Chondrocyte (in vitro differentiated cells): ENCODE measurements at regions not wholly inside any gene's neighbourhood (a gene's known extent, or its start where the extent isn't known, plus 50 kb on each side); places are given as distances from the start of the nearest gene placed in this dataset.

ENCODE experiments used
- DNase-seq: peaks from one replicate; pipeline ENCODE4 v3.0.0; 2021; ENCODE audit warnings: mixed read lengths, low spot score
- H3K27ac Mint-ChIP-seq: one replicate; pipeline ENCODE4 v1.8.0; 2021; ENCODE audit warnings: mild to moderate bottlenecking, moderate library complexity, mixed read lengths; ENCODE audit not compliant: unreplicated experiment
- H3K27me3 Mint-ChIP-seq: 2 replicates; pipeline ENCODE4 v1.8.0; 2021; ENCODE audit warnings: low read depth, mixed read lengths
- H3K36me3 Mint-ChIP-seq: 2 replicates; pipeline ENCODE4 v1.8.0; 2021; ENCODE audit warnings: low read depth, mixed read lengths
- H3K4me1 Mint-ChIP-seq: 2 replicates; pipeline ENCODE4 v1.8.0; 2021; ENCODE audit warnings: low read depth, mild to moderate bottlenecking, mixed read lengths
- H3K4me3 Mint-ChIP-seq: one replicate; pipeline ENCODE4 v1.8.0; 2021; ENCODE audit warnings: mild to moderate bottlenecking, moderate library complexity, mixed read lengths; ENCODE audit not compliant: unreplicated experiment
- H3K9me3 Mint-ChIP-seq: 2 replicates; pipeline ENCODE4 v1.8.0; 2021; ENCODE audit warnings: low read depth, mixed read lengths
- TF ChIP-seq, protein P1 (sequence below): fragments of 200-600 bp; sonication (generic); IDR thresholded peaks from 2 replicates; pipeline ENCODE4 v1.5.0; 2021; ENCODE audit warnings: antibody characterized with exemption, mild to moderate bottlenecking, moderate library complexity

DNA sequence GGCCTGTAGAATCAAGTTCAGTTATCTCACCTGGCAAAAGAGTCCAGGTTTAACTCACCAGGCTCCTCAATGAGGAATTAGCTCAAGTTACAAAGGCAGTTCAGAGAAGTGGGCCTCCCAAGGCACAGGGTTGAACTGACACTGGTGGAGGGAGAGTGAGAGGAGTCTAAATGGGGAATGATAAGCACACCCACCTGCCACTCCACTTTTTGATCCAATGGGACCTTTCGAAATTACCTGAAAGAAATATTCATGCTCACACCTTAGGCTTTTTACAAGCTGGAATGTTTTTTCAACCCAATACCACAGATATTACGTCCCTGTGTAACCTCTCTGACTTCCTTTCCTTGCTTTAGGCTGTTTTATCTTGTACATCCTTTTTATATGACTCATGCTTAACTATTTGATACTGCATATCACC, 642.7 kb upstream of the TENM4 start:
- no peaks in the 10 kb centered on the region for H3K9me3 Mint-ChIP-seq
- peaks cover 12% of the 10 kb centered on the region for H3K27me3 Mint-ChIP-seq
- no peaks in the 10 kb centered on the region for H3K36me3 Mint-ChIP-seq
- no peak overlapping the region for H3K4me3 Mint-ChIP-seq
- H3K27ac Mint-ChIP-seq, result no peak overlapping the region
- no peak for DNase-seq
- TF ChIP-seq, protein P1, sequence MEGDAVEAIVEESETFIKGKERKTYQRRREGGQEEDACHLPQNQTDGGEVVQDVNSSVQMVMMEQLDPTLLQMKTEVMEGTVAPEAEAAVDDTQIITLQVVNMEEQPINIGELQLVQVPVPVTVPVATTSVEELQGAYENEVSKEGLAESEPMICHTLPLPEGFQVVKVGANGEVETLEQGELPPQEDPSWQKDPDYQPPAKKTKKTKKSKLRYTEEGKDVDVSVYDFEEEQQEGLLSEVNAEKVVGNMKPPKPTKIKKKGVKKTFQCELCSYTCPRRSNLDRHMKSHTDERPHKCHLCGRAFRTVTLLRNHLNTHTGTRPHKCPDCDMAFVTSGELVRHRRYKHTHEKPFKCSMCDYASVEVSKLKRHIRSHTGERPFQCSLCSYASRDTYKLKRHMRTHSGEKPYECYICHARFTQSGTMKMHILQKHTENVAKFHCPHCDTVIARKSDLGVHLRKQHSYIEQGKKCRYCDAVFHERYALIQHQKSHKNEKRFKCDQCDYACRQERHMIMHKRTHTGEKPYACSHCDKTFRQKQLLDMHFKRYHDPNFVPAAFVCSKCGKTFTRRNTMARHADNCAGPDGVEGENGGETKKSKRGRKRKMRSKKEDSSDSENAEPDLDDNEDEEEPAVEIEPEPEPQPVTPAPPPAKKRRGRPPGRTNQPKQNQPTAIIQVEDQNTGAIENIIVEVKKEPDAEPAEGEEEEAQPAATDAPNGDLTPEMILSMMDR, result no peak
- H3K4me1 Mint-ChIP-seq, result no peaks in the 10 kb centered on the region

DNA sequence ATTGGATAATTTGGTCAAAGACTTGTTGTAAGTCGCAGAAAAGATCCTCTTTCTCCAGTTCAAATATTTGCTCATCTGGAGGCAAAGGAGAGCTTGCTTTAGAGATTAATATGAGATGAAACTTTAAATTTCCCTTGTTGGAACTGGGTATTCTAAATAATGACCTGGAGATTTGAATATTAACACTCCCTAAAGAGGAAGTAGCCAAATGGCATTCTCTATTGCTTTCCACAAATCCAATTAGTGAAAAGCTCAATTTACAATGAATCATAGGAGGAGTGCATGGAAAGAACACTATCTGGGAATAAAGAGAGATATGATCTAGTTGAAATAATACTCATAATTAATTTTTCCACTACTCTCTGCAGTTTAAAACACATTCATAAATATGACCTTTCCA, 641.6 kb upstream of the TENM4 start:
- H3K36me3 Mint-ChIP-seq, result no peaks in the 10 kb centered on the region
- no peaks in the 10 kb centered on the region for H3K4me1 Mint-ChIP-seq
- H3K4me3 Mint-ChIP-seq, result no peak overlapping the region

DNA sequence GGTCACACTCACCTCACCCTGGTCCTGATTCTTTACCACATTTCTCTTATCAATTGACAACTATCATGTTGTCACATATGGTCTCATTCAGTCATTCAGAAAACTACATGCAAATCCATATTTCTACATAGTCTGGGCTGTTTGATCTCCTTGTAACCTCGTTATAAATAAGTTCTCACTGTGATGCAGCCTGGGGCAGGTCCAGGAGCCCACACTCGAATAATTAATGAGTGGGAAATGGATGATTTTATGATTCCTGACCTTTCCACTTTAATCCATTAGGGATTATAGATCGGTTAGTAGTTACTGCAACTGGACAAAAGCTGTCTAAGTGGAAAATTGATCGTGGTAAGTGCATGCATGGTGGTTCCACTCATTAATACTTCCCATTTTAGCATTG, 636.3 kb upstream of the TENM4 start:
- TF ChIP-seq, protein P1, result no peak

More for the DNA sequence above, 641.6 kb upstream of the TENM4 start:
- no peak for DNase-seq
- Mint-ChIP-seq H3K27ac (no peak overlapping the region), H3K27me3 (peaks cover 13% of the 10 kb centered on the region), H3K9me3 (no peaks in the 10 kb centered on the region)
- TF ChIP-seq, protein P1, result no peak

DNA sequence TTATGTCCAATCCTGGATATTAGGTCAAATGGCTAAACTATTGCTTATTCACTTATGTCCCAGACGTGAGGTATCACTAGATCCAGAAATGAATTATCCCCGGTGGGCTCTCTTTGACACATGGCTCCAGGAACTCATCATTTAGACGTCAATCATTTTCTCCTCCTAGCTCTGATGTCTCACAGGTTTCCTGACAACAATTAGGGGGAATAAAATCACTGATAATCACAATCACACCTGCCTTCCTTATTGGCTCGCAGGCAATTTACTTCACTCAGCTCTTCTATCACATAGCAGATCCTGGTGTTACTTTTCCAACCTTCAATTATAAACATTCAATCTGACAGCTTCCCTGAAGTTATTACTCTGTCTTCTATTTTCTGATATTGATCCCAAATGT, 634.0 kb upstream of the TENM4 start:
- Mint-ChIP-seq H3K36me3 (no peaks in the 10 kb centered on the region), H3K4me1 (no peaks in the 10 kb centered on the region), H3K27me3 (peaks cover 13% of the 10 kb centered on the region), H3K9me3 (peaks cover 3% of the 10 kb centered on the region), H3K4me3 (no peak overlapping the region), H3K27ac (no peak overlapping the region)
- TF ChIP-seq, protein P1, result no peak
- DNase-seq, result no peak

More for the DNA sequence above, 636.3 kb upstream of the TENM4 start:
- H3K4me3 Mint-ChIP-seq, result no peak overlapping the region
- H3K9me3 Mint-ChIP-seq, result peaks cover 2% of the 10 kb centered on the region
- H3K27ac Mint-ChIP-seq, result no peak overlapping the region
- DNase-seq, result no peak
- no peaks in the 10 kb centered on the region for H3K4me1 Mint-ChIP-seq
- no peaks in the 10 kb centered on the region for H3K36me3 Mint-ChIP-seq
- H3K27me3 Mint-ChIP-seq, result peaks cover 16% of the 10 kb centered on the region

DNA sequence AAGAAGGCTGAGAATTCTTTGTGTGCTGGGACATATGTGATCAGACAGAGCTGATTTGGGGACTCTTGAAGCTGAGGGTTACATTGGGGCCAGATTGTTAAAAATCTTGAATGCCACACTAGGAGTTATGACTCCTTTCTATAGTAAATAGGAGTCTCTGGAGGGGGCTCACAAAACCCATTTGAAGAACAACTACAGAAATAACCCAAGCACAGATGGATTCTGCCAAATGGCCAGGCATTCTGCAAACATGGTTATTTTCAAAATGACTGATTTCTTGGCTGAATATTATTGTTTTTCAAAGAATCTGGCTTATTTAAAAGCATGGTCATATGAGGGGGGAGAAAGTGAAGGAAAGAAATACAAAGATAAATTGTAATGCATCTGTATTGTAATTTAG, 625.5 kb upstream of the TENM4 start:
- Mint-ChIP-seq H3K4me1 (no peaks in the 10 kb centered on the region), H3K4me3 (no peak overlapping the region), H3K27ac (no peak overlapping the region), H3K9me3 (no peaks in the 10 kb centered on the region), H3K36me3 (no peaks in the 10 kb centered on the region), H3K27me3 (peaks cover 11% of the 10 kb centered on the region)
- DNase-seq, result no peak
- TF ChIP-seq, protein P1, result no peak
